ENCODE measurements at regions not wholly inside any gene's neighbourhood (a gene's known extent, or its start where the extent isn't known, plus 50 kb on each side); places are given as distances from the start of the nearest gene placed in this dataset.

- no peak for TF ChIP-seq POLR2A (IDR thresholded peaks at IDR 0.05)
- TF ChIP-seq, protein P1, sequence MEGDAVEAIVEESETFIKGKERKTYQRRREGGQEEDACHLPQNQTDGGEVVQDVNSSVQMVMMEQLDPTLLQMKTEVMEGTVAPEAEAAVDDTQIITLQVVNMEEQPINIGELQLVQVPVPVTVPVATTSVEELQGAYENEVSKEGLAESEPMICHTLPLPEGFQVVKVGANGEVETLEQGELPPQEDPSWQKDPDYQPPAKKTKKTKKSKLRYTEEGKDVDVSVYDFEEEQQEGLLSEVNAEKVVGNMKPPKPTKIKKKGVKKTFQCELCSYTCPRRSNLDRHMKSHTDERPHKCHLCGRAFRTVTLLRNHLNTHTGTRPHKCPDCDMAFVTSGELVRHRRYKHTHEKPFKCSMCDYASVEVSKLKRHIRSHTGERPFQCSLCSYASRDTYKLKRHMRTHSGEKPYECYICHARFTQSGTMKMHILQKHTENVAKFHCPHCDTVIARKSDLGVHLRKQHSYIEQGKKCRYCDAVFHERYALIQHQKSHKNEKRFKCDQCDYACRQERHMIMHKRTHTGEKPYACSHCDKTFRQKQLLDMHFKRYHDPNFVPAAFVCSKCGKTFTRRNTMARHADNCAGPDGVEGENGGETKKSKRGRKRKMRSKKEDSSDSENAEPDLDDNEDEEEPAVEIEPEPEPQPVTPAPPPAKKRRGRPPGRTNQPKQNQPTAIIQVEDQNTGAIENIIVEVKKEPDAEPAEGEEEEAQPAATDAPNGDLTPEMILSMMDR (IDR thresholded peaks at IDR 0.05): no peak
Measured at GRCh38 chr5:124986667-124987066, 240.2 kb upstream of the ZNF608 start.

All from suprapubic skin (tissue), 3 donors.